Activated CD4-positive, alpha-beta T cell treated with anti-CD3 and anti-CD28 coated beads for 36 hours (primary cell): ENCODE measurements at regions not wholly inside any gene's neighbourhood (a gene's known extent, or its start where the extent isn't known, plus 50 kb on each side); places are given as distances from the start of the nearest gene placed in this dataset.

Experiments
- ATAC-seq: fragments of 200-7000 bp; cut with Tn5 transposase; one replicate; pipeline ENCODE4 v1.10.0; 2021; ENCODE audit warnings: mild to moderate bottlenecking, moderate library complexity
- CTCF ChIA-PET: fragments of 350-600 bp; sonication (Branson Sonifier 250); formaldehyde crosslinking; loops from one replicate; lab custom pipeline; 2021; ENCODE audit warnings: antibody characterized with exemption; lab: Charles Lee
- POLR2A ChIA-PET: fragments of 350-600 bp; sonication (Branson Sonifier 250); formaldehyde crosslinking; loops from one replicate; lab custom pipeline; 2021; ENCODE audit warnings: antibody characterized with exemption, inconsistent platforms; lab: Charles Lee
- DNase-seq: peaks from one replicate; pipeline ENCODE4 v3.0.0-alpha.2; 2020
- H3K27ac Mint-ChIP-seq: one replicate; pipeline ENCODE4 v1.8.0; 2021; ENCODE audit warnings: mixed read lengths
- H3K27me3 Mint-ChIP-seq: one replicate; pipeline ENCODE4 v1.8.0; 2021; ENCODE audit warnings: mixed read lengths
- H3K36me3 Mint-ChIP-seq: one replicate; pipeline ENCODE4 v1.8.0; 2021; ENCODE audit warnings: low read depth, mixed read lengths
- H3K4me1 Mint-ChIP-seq: one replicate; pipeline ENCODE4 v1.8.0; 2021; ENCODE audit warnings: mixed read lengths
- H3K4me3 Mint-ChIP-seq: one replicate; pipeline ENCODE4 v1.8.0; 2021; ENCODE audit warnings: mild to moderate bottlenecking, moderate library complexity, mixed read lengths
- H3K9me3 Mint-ChIP-seq: one replicate; pipeline ENCODE4 v1.8.0; 2021; ENCODE audit warnings: low read depth, mixed read lengths
- intact Hi-C, 2 experiments: fragments of 100-400 bp; cut with DNase I in 1 of 2; cut with micrococcal nuclease in 1 of 2; formaldehyde crosslinking; loops; one replicate each; pipeline versions ENCODE4 v1.14.2 to v1.15.1; 2022 to 2024; cut with DNase I, micrococcal nuclease

DNA sequence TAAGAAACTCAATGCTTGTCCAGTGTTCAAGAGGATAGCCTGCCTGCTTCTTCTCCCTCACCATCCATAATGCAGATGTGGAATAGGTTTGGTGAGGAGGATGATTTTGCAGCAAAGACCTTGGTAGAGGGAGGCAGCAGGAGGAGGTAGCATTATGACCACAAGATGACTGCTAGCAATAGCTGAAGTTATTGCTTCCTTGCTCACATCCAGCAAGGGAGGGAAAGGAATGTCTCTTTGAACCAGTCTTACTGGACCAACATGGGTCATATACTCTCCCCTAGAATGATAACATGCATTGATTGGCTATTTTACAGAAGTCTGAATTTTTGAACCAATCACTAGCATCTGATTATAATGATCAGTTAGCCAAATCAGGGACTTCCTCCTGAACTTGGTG is 607.6 kb downstream of the EBF1 start:
- ATAC-seq (no peak), DNase-seq (no peak)
- no peak overlapping the region for H3K27ac Mint-ChIP-seq
- no peaks in the 10 kb centered on the region for H3K27me3 Mint-ChIP-seq
- H3K4me1 Mint-ChIP-seq, result no peaks in the 10 kb centered on the region
- H3K9me3 Mint-ChIP-seq, result no peaks in the 10 kb centered on the region
- intact Hi-C loops, result no loop called here
- H3K36me3 Mint-ChIP-seq, result no peaks in the 10 kb centered on the region
- ChIA-PET CTCF (no interaction called here), POLR2A (no interaction called here)
- H3K4me3 Mint-ChIP-seq, result no peak overlapping the region

- Mint-ChIP-seq H3K27ac (no peak overlapping the region), H3K27me3 (no peaks in the 10 kb centered on the region), H3K36me3 (no peaks in the 10 kb centered on the region), H3K4me3 (no peak overlapping the region), H3K9me3 (no peaks in the 10 kb centered on the region), H3K4me1 (no peaks in the 10 kb centered on the region)
- ChIA-PET CTCF (no interaction called here), POLR2A (no interaction called here)
- intact Hi-C loops, result no loop called here
- ATAC-seq (no peak), DNase-seq (no peak)
Measured at GRCh38 chr5:158487664-158488063, 612.1 kb downstream of the EBF1 start.

GRCh38 chr5:158487156-158487555 is 612.6 kb downstream of the EBF1 start:
- no peaks in the 10 kb centered on the region for H3K9me3 Mint-ChIP-seq
- intact Hi-C loops, result no loop called here
- no peak overlapping the region for H3K4me3 Mint-ChIP-seq
- no peaks in the 10 kb centered on the region for H3K4me1 Mint-ChIP-seq
- no peak for DNase-seq
- no peak overlapping the region for H3K27ac Mint-ChIP-seq
- no peaks in the 10 kb centered on the region for H3K27me3 Mint-ChIP-seq
- H3K36me3 Mint-ChIP-seq, result no peaks in the 10 kb centered on the region
- POLR2A ChIA-PET, result no interaction called here
- CTCF ChIA-PET, result no interaction called here
- no peak for ATAC-seq

- CTCF ChIA-PET, result no interaction called here
- POLR2A ChIA-PET, result no interaction called here
- no peak overlapping the region for H3K27ac Mint-ChIP-seq
- no peak for DNase-seq
- no peaks in the 10 kb centered on the region for H3K36me3 Mint-ChIP-seq
- peaks cover under 1% of the 10 kb centered on the region for H3K27me3 Mint-ChIP-seq
- intact Hi-C loops, result no loop called here
- H3K9me3 Mint-ChIP-seq, result no peaks in the 10 kb centered on the region
- no peak for ATAC-seq
- H3K4me1 Mint-ChIP-seq, result no peaks in the 10 kb centered on the region
- no peak overlapping the region for H3K4me3 Mint-ChIP-seq
Measured at GRCh38 chr5:158486566-158486965, 613.1 kb downstream of the EBF1 start.

- no peaks in the 10 kb centered on the region for H3K4me1 Mint-ChIP-seq
- CTCF ChIA-PET, result no interaction called here
- no peak overlapping the region for H3K27ac Mint-ChIP-seq
- peaks cover 1% of the 10 kb centered on the region for H3K27me3 Mint-ChIP-seq
- H3K9me3 Mint-ChIP-seq, result no peaks in the 10 kb centered on the region
- H3K36me3 Mint-ChIP-seq, result no peaks in the 10 kb centered on the region
- H3K4me3 Mint-ChIP-seq, result no peak overlapping the region
- POLR2A ChIA-PET, result no interaction called here
- intact Hi-C loops, result no loop called here
- ATAC-seq (no peak), DNase-seq (no peak)
Measured at GRCh38 chr5:158485604-158486081, 614.1 kb downstream of the EBF1 start.

DNA sequence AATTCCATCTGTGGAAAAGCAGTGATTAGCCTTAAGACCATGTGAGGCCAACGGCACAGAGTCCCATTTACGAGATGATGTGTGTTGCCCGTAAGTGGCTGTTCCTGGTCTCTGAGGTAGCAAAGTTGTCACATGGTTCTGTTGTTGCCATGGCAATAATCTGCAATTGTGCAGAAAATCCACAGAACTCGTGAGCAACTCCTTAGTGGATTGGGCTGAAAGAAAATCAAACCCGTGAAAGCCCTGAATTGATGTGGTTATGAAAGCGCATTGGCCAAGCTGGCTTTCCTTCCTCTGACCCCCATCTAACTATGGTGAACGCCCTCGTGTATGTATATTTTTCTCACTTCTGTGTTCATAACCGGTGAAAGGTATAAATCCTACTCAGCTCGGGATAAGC is 614.7 kb downstream of the EBF1 start:
- ChIA-PET POLR2A (no interaction called here), CTCF (no interaction called here)
- no peaks in the 10 kb centered on the region for H3K9me3 Mint-ChIP-seq
- H3K27ac Mint-ChIP-seq, result no peak overlapping the region
- peaks cover 1% of the 10 kb centered on the region for H3K27me3 Mint-ChIP-seq
- no peak overlapping the region for H3K4me3 Mint-ChIP-seq
- intact Hi-C loops, result no loop called here
- DNase-seq (no peak), ATAC-seq (no peak)
- no peaks in the 10 kb centered on the region for H3K4me1 Mint-ChIP-seq
- no peaks in the 10 kb centered on the region for H3K36me3 Mint-ChIP-seq

GRCh38 chr5:158484150-158484549 is 615.6 kb downstream of the EBF1 start:
- H3K27me3 Mint-ChIP-seq, result peaks cover 1% of the 10 kb centered on the region
- no peaks in the 10 kb centered on the region for H3K9me3 Mint-ChIP-seq
- ATAC-seq, result no peak
- H3K36me3 Mint-ChIP-seq, result no peaks in the 10 kb centered on the region
- H3K4me1 Mint-ChIP-seq, result no peaks in the 10 kb centered on the region
- DNase-seq, result no peak
- intact Hi-C loops, result no loop called here
- no peak overlapping the region for H3K27ac Mint-ChIP-seq
- no peak overlapping the region for H3K4me3 Mint-ChIP-seq
- ChIA-PET CTCF (no interaction called here), POLR2A (no interaction called here)

GRCh38 chr5:158483281-158483860 is 616.3 kb downstream of the EBF1 start:
- ChIA-PET POLR2A (no interaction called here), CTCF (no interaction called here)
- no peak for DNase-seq
- no peak for ATAC-seq
- peaks cover 1% of the 10 kb centered on the region for H3K27me3 Mint-ChIP-seq
- no peaks in the 10 kb centered on the region for H3K4me1 Mint-ChIP-seq
- no peaks in the 10 kb centered on the region for H3K36me3 Mint-ChIP-seq
- H3K27ac Mint-ChIP-seq, result no peak overlapping the region
- no peaks in the 10 kb centered on the region for H3K9me3 Mint-ChIP-seq
- no peak overlapping the region for H3K4me3 Mint-ChIP-seq
- intact Hi-C loops, result no loop called here

DNA sequence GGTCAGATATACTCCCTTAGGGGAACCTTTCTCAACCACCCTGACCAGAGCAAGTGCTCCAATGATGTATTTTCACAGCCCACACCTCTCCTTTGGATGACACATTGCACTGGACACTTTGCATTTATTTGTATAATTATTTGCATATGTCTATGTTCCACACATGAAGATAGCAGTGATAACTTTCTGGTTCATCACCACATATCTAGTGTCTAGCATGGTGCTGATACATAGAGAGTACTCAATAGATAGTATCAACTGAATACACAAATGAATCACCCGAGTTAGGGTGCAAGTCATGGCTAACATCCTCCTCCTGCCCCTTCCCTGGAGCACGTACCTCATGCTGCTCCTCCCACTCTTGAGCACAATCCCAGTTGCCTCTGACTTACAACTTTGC is 617.6 kb downstream of the EBF1 start:
- H3K27ac Mint-ChIP-seq, result no peak overlapping the region
- DNase-seq (no peak), ATAC-seq (no peak)
- no peaks in the 10 kb centered on the region for H3K4me1 Mint-ChIP-seq
- ChIA-PET CTCF (no interaction called here), POLR2A (no interaction called here)
- H3K4me3 Mint-ChIP-seq, result no peak overlapping the region
- intact Hi-C loops, result no loop called here
- H3K36me3 Mint-ChIP-seq, result no peaks in the 10 kb centered on the region
- H3K27me3 Mint-ChIP-seq, result peaks cover 1% of the 10 kb centered on the region
- H3K9me3 Mint-ChIP-seq, result no peaks in the 10 kb centered on the region

GRCh38 chr5:158478139-158478538 is 619.2 kb upstream of the CLINT1 start:
- DNase-seq (no peak), ATAC-seq (no peak)
- intact Hi-C loops, result no loop called here
- no peak overlapping the region for H3K27ac Mint-ChIP-seq
- ChIA-PET CTCF (interaction anchor here (1.0 kb wide), 1 partner anchor 29 kb away, joined by 3 read pairs; no protein-coding TSS in a partner anchor), POLR2A (no interaction called here)
- no peak overlapping the region for H3K4me3 Mint-ChIP-seq
- H3K9me3 Mint-ChIP-seq, result no peaks in the 10 kb centered on the region
- no peaks in the 10 kb centered on the region for H3K4me1 Mint-ChIP-seq
- H3K36me3 Mint-ChIP-seq, result no peaks in the 10 kb centered on the region
- H3K27me3 Mint-ChIP-seq, result peaks cover 1% of the 10 kb centered on the region

DNA sequence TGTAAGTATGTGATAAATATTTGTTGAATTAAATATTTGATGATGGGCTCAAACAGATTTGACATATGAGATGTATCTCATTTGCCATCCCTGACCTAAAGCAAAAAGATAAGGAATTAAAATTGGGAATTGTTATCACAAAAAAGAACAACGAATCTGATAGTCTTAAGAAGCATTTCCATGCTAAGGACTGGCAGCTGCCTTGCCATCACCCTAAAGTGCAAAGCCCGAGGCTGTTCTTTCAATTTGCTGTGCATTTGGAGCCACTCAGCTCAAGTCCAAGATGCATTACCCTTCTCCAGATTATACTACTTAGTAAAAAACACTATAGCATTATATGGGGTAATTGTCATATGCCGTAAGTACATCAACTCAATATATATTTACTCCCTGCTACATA is 618.3 kb upstream of the CLINT1 start:
- peaks cover 1% of the 10 kb centered on the region for H3K27me3 Mint-ChIP-seq
- POLR2A ChIA-PET, result no interaction called here
- no peaks in the 10 kb centered on the region for H3K4me1 Mint-ChIP-seq
- H3K9me3 Mint-ChIP-seq, result no peaks in the 10 kb centered on the region
- no peak overlapping the region for H3K4me3 Mint-ChIP-seq
- DNase-seq (no peak), ATAC-seq (no peak)
- no peak overlapping the region for H3K27ac Mint-ChIP-seq
- CTCF ChIA-PET, result interaction anchor here (0.8 kb wide), 1 partner anchor 19 kb away, joined by 3 read pairs; no protein-coding TSS in a partner anchor
- intact Hi-C loops, result no loop called here
- H3K36me3 Mint-ChIP-seq, result no peaks in the 10 kb centered on the region

DNA sequence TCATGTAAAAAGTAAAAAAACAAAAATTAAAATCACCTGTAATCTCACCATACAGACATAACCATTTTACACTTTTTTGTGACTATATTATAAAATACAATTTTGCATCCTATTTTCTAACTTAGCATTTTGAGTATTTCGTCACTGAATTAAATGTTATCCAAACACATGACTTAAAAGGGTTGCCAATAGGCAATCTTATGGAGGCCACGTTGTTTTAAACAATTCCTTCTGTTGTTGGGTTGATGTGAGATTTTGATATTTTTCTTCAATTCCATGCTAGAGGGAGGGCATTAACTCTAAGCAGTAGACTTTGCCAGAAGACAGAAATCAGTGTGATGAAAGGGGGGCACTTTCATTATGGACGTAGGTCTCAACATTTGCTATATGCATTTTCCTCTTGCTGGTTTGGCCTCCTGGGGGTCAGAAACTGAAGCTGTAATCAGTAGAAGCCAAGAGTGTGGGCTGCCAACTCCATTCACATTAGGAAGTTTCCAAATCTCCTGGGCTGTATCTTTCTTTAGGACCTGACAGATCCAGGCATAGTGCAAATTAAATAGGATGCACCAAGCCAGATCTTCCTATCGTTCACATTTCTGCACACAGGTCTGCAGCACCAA is 614.2 kb upstream of the CLINT1 start:
- intact Hi-C loops, result no loop called here
- DNase-seq (no peak), ATAC-seq (no peak)
- Mint-ChIP-seq H3K36me3 (no peaks in the 10 kb centered on the region), H3K4me3 (no peak overlapping the region), H3K27ac (no peak overlapping the region), H3K9me3 (no peaks in the 10 kb centered on the region), H3K4me1 (peaks cover 2% of the 10 kb centered on the region), H3K27me3 (no peaks in the 10 kb centered on the region)
- ChIA-PET CTCF (no interaction called here), POLR2A (no interaction called here)
